KBM-7 (cell line): ENCODE measurements at regions not wholly inside any gene's neighbourhood (a gene's known extent, or its start where the extent isn't known, plus 50 kb on each side); places are given as distances from the start of the nearest gene placed in this dataset.

Experiments used
- DNase-seq: peaks from one replicate; pipeline ENCODE4 v3.0.0-alpha.2; 2015
- in situ Hi-C: fragments of 300-500 bp; cut with MboI; formaldehyde crosslinking; loops from 2 replicates; pipeline ENCODE4 v1.14.3; 2020; ENCODE audit warnings: low sequenced_read_pairs, low pct_unique_long_range_greater_than_20kb, mixed read lengths

GRCh38 chr4:149144060-149144459 is 671.6 kb downstream of the IQCM start:
- no peak for DNase-seq
- in situ Hi-C loops = no loop called here

- in situ Hi-C loops = no loop called here
- no peak for DNase-seq
Measured at GRCh38 chr4:149141391-149141790, 674.3 kb downstream of the IQCM start.

GRCh38 chr4:149140841-149141240 is 674.8 kb downstream of the IQCM start:
- no peak for DNase-seq
- in situ Hi-C loops = no loop called here

- no peak for DNase-seq
- in situ Hi-C loops = no loop called here
Measured at GRCh38 chr4:149136951-149137620, 678.6 kb downstream of the IQCM start.

- DNase-seq = no peak
Measured at GRCh38 chr4:149135062-149135461, 680.6 kb downstream of the IQCM start.

GRCh38 chr4:149121023-149121404 is 678.8 kb upstream of the NR3C2 start:
- in situ Hi-C loops = no loop called here
- no peak for DNase-seq

More at GRCh38 chr4:149135062-149135461, 680.6 kb downstream of the IQCM start:
- in situ Hi-C loops = no loop called here

- no peak for DNase-seq
- in situ Hi-C loops = no loop called here
Measured at GRCh38 chr4:149120331-149121022, 678.3 kb upstream of the NR3C2 start.

- no peak for DNase-seq
- in situ Hi-C loops = no loop called here
Measured at GRCh38 chr4:149116806-149117205, 674.6 kb upstream of the NR3C2 start.

- in situ Hi-C loops = no loop called here
- DNase-seq = no peak
Measured at GRCh38 chr4:149113804-149114430, 671.7 kb upstream of the NR3C2 start.

GRCh38 chr4:149112109-149112508 is 669.9 kb upstream of the NR3C2 start:
- DNase-seq = no peak
- in situ Hi-C loops = no loop called here

GRCh38 chr4:149110481-149110880 is 668.3 kb upstream of the NR3C2 start:
- in situ Hi-C loops = no loop called here
- no peak for DNase-seq

- DNase-seq = no peak
- in situ Hi-C loops = no loop called here
Measured at GRCh38 chr4:149108626-149109025, 666.4 kb upstream of the NR3C2 start.

GRCh38 chr4:149102765-149103164 is 660.6 kb upstream of the NR3C2 start:
- in situ Hi-C loops = no loop called here
- no peak for DNase-seq

- in situ Hi-C loops = no loop called here
- no peak for DNase-seq
Measured at GRCh38 chr4:149101649-149102048, 659.4 kb upstream of the NR3C2 start.

- in situ Hi-C loops = no loop called here
- no peak for DNase-seq
Measured at GRCh38 chr4:149095811-149096210, 653.6 kb upstream of the NR3C2 start.

GRCh38 chr4:149095001-149095400 is 652.8 kb upstream of the NR3C2 start:
- in situ Hi-C loops = no loop called here
- no peak for DNase-seq

- DNase-seq = no peak
- in situ Hi-C loops = no loop called here
Measured at GRCh38 chr4:149084144-149084543, 641.9 kb upstream of the NR3C2 start.

GRCh38 chr4:149077181-149077580 is 635.0 kb upstream of the NR3C2 start:
- in situ Hi-C loops = no loop called here
- no peak for DNase-seq

- in situ Hi-C loops = no loop called here
- no peak for DNase-seq
Measured at GRCh38 chr4:149076401-149076800, 634.2 kb upstream of the NR3C2 start.

- DNase-seq = no peak
- in situ Hi-C loops = no loop called here
Measured at GRCh38 chr4:149072384-149072783, 630.2 kb upstream of the NR3C2 start.

- in situ Hi-C loops = no loop called here
Measured at GRCh38 chr4:149065753-149066152, 623.5 kb upstream of the NR3C2 start.

More at GRCh38 chr4:149065753-149066152, 623.5 kb upstream of the NR3C2 start:
- DNase-seq = no peak
